HepG2 (cell line): ENCODE measurements at regions not wholly inside any gene's neighbourhood (a gene's known extent, or its start where the extent isn't known, plus 50 kb on each side); places are given as distances from the start of the nearest gene placed in this dataset.

Source experiments
- ATAC-seq: fragments of 200-7000 bp; cut with Tn5 transposase; 3 replicates; pipeline ENCODE4 v1.9.1; 2020; ENCODE audit warnings: mild to moderate bottlenecking, moderate library complexity
- BruUV-seq: library from RNA; stranded (reverse); fragments of 400-500 nt; replicated peaks from 2 replicates; lab custom pipeline; 2021; lab: Mats Ljungman, UMichigan
- CTCF ChIA-PET: fragments of 300-600 bp; formaldehyde crosslinking; extraction: SDS; loops from one replicate; lab custom pipeline; 2021; ENCODE audit warnings: low total read pairs, inconsistent platforms, low intra/inter-chr PET ratio; lab: Yijun Ruan, JAX
- POLR2A ChIA-PET: fragments of 350-600 bp; sonication (Branson Sonifier 250); formaldehyde crosslinking; loops from one replicate; lab custom pipeline; 2020; ENCODE audit warnings: antibody characterized with exemption, inconsistent platforms; lab: Yijun Ruan, JAX
- DNase-seq: peaks from one replicate; pipeline ENCODE4 v3.0.0-alpha.2; 2015; ENCODE audit warnings: low spot score
- FAIRE-seq: peaks from 3 replicates; lab custom pipeline; 2011; peaks lifted over from hg19 to GRCh38; lab: Jason Lieb, UNC
- H2AFZ ChIP-seq: one replicate; pipeline ENCODE4 v1.6.1; 2011; ENCODE audit warnings: low read length, inconsistent platforms
- H3K27ac ChIP-seq: fragments of 300-600 bp; 3 replicates; pipeline ENCODE4 v1.8.0; 2011; ENCODE audit warnings: mixed run types, mild to moderate bottlenecking, mixed read lengths, low read length, inconsistent platforms; ENCODE audit not compliant: insufficient read depth; ENCODE audit errors: extremely low read length
- H3K27me3 ChIP-seq, 2 experiments: fragments of 200-600 bp in 1 of 2; 2 replicates in 1 of 2; 3 replicates in 1 of 2; pipeline versions ENCODE4 v1.6.0 to v1.8.0; 2011; ENCODE audit warnings: low read length in 2 of 2, mild to moderate bottlenecking in 2 of 2, moderate library complexity in 2 of 2, inconsistent platforms in 1 of 2; ENCODE audit not compliant: insufficient read depth in 2 of 2, control insufficient read depth in 1 of 2
- H3K36me3 ChIP-seq, 2 experiments: fragments of 200-600 bp in 1 of 2; replicated peaks in 1 of 2; 2 replicates in 1 of 2; 3 replicates in 1 of 2; pipeline versions ENCODE4 v1.5.1 to v1.8.0; 2011; ENCODE audit warnings: low read length in 2 of 2, inconsistent platforms in 1 of 2; ENCODE audit not compliant: insufficient read depth in 2 of 2, control insufficient read depth in 1 of 2
- H3K4me1 ChIP-seq: 2 replicates; pipeline ENCODE4 v1.5.1; 2012; ENCODE audit warnings: low read length, inconsistent platforms; ENCODE audit not compliant: insufficient read depth
- H3K4me2 ChIP-seq: 2 replicates; pipeline ENCODE4 v1.6.0; 2011; ENCODE audit warnings: low read depth, low read length, inconsistent platforms
- H3K4me3 ChIP-seq, 3 experiments: fragments of 200-600 bp in 1 of 3; sonication (generic), shearing (Covaris generic) in 1 of 3; replicated peaks in 1 of 3; 2 replicates each; pipeline ENCODE4 v1.5.1; 2011 to 2016; ENCODE audit warnings: low read length in 3 of 3, inconsistent platforms in 2 of 3, low read depth in 2 of 3, mild to moderate bottlenecking in 2 of 3, control low read depth in 1 of 3, mixed read lengths in 1 of 3; ENCODE audit not compliant: insufficient read depth in 1 of 3
- H3K79me2 ChIP-seq: one replicate; pipeline ENCODE4 v1.6.1; 2011; ENCODE audit warnings: low read length, inconsistent platforms; ENCODE audit not compliant: insufficient read depth
- H3K9ac ChIP-seq: 2 replicates; pipeline ENCODE4 v1.6.0; 2011; ENCODE audit warnings: mild to moderate bottlenecking, low read depth, low read length, inconsistent platforms; ENCODE audit not compliant: insufficient read depth
- H3K9me3 ChIP-seq: 2 replicates; pipeline ENCODE4 v1.5.1; 2012; ENCODE audit warnings: mild to moderate bottlenecking, low read length
- H4K20me1 ChIP-seq: 2 replicates; pipeline ENCODE4 v1.6.0; 2011; ENCODE audit warnings: inconsistent platforms, mild to moderate bottlenecking, low read length, moderate library complexity; ENCODE audit not compliant: insufficient read depth
- BRCA1 ChIP-seq: sonication (generic); formaldehyde crosslinking; IDR thresholded peaks from 2 replicates; pipeline ENCODE4 v1.4.0; 2020; ENCODE audit warnings: missing genetic modification reagents
- ELF4 ChIP-seq: sonication (generic); formaldehyde crosslinking; IDR thresholded peaks from 2 replicates; pipeline ENCODE4 v1.5.0; 2020; ENCODE audit warnings: missing genetic modification reagents, mild to moderate bottlenecking, moderate library complexity, borderline replicate concordance
- HOXD1 ChIP-seq: sonication (generic); formaldehyde crosslinking; IDR thresholded peaks from 2 replicates; pipeline ENCODE4 v1.5.0; 2020; ENCODE audit warnings: missing genetic modification reagents
- JUNB ChIP-seq: sonication (generic); formaldehyde crosslinking; IDR thresholded peaks from 2 replicates; pipeline ENCODE4 v1.8.0; 2022; ENCODE audit warnings: missing genetic modification reagents, mild to moderate bottlenecking, borderline replicate concordance
- PITX1 ChIP-seq: sonication (generic); formaldehyde crosslinking; IDR thresholded peaks from 2 replicates; pipeline ENCODE4 v1.5.1; 2020; ENCODE audit warnings: mild to moderate bottlenecking, missing genetic modification reagents
- SP2 ChIP-seq: sonication (generic); formaldehyde crosslinking; IDR thresholded peaks from 2 replicates; pipeline ENCODE4 v1.5.1; 2020; ENCODE audit warnings: mild to moderate bottlenecking, missing genetic modification reagents
- SP5 ChIP-seq: IDR thresholded peaks from 2 replicates; pipeline ENCODE4 v1.6.1; 2016; ENCODE audit warnings: low read depth, borderline replicate concordance
- STAG1 ChIP-seq: sonication (generic); formaldehyde crosslinking; IDR thresholded peaks from 2 replicates; pipeline ENCODE4 v1.4.0; 2020; ENCODE audit warnings: missing genetic modification reagents
- ZNF333 ChIP-seq: sonication (generic); formaldehyde crosslinking; IDR thresholded peaks from 2 replicates; pipeline ENCODE4 v1.4.0; 2020; ENCODE audit warnings: mild to moderate bottlenecking, missing genetic modification reagents, borderline replicate concordance
- ZNF562 ChIP-seq: sonication (generic); formaldehyde crosslinking; IDR thresholded peaks from 2 replicates; pipeline ENCODE4 v1.8.0; 2022; ENCODE audit warnings: missing genetic modification reagents, borderline replicate concordance
- WGBS: methylation state at CpG from one replicate; pipeline ENCODE4 v1.1.6; 2017; ENCODE audit warnings: low lambda C conversion rate; 5-methylcytosine and 5-hydroxymethylcytosine counted together
- in situ Hi-C: cut with HindIII; loops from 2 replicates; pipeline ENCODE4 v1.10.0; 2017; ENCODE audit warnings: low pct_unique_long_range_greater_than_20kb; ENCODE audit not compliant: extremely low pct_ligation_motif_present
- intact Hi-C: fragments of 100-400 bp; cut with micrococcal nuclease; formaldehyde crosslinking; loops from one replicate; pipeline ENCODE4 v1.10.0; 2022; ENCODE audit not compliant: unreplicated experiment
- TF ChIP-seq, protein P1 (sequence below): sonication (generic); formaldehyde crosslinking; IDR thresholded peaks from 2 replicates; pipeline ENCODE4 v1.8.1; 2023; ENCODE audit warnings: missing genetic modification reagents, inconsistent platforms, borderline replicate concordance
- TF ChIP-seq, protein P2 (sequence below): sonication (generic); formaldehyde crosslinking; IDR thresholded peaks from 2 replicates; pipeline ENCODE4 v1.4.0; 2020; ENCODE audit warnings: missing genetic modification reagents
- TF ChIP-seq, protein P3 (sequence below): sonication (generic); formaldehyde crosslinking; IDR thresholded peaks from 2 replicates; pipeline ENCODE4 v1.5.0; 2020; ENCODE audit warnings: mild to moderate bottlenecking, missing genetic modification reagents
- TF ChIP-seq, protein P4 (sequence below): sonication (generic); IDR thresholded peaks from 2 replicates; pipeline ENCODE4 v1.6.1; 2016; ENCODE audit warnings: low read depth, borderline replicate concordance

DNA sequence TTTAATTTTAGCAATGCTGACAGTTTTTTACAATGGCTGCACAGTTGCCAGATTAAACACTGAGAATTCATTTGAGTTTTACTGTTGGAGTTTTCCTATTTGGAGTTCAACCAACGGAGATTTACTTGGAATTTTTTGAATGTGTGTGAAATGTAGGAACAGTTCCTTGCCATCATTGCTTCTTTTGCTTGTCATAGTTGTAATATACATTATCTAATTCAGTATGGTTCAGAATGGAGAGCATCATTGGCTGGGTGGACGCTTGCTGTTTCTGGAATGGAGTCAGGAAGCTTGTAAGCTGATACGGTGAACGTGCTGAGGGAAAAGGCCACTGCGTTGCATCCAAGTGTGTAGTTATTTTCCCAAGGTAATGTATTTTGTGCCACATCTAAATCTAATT lies 404.3 kb upstream of the KLF6 start:
- no peak for ATAC-seq
- ChIA-PET CTCF (no interaction called here), POLR2A (no interaction called here)
- Histone ChIP-seq H3K4me2 (no peak overlapping the region), H3K4me3 (no peak overlapping the region), H3K9ac (no peak overlapping the region), H3K4me1 (no peaks in the 10 kb centered on the region), H2AFZ (no peak overlapping the region), H3K36me3 (no peaks in the 10 kb centered on the region), H3K79me2 (no peaks in the 10 kb centered on the region), H3K27ac (no peak overlapping the region), H3K27me3 (peaks cover 2 to 24% of the 10 kb centered on the region in 2 experiments; a peak in 3 of 5 replicates), H3K9me3 (no peaks in the 10 kb centered on the region), H4K20me1 (no peaks in the 10 kb centered on the region)
- BruUV-seq, result no TSS peak
- no peak for TF ChIP-seq SP2 (CRISPR knock-in tag)
- TF ChIP-seq, protein P1, sequence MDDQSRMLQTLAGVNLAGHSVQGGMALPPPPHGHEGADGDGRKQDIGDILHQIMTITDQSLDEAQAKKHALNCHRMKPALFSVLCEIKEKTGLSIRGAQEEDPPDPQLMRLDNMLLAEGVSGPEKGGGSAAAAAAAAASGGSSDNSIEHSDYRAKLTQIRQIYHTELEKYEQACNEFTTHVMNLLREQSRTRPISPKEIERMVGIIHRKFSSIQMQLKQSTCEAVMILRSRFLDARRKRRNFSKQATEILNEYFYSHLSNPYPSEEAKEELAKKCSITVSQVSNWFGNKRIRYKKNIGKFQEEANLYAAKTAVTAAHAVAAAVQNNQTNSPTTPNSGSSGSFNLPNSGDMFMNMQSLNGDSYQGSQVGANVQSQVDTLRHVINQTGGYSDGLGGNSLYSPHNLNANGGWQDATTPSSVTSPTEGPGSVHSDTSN, result no peak
- TF ChIP-seq, protein P2, sequence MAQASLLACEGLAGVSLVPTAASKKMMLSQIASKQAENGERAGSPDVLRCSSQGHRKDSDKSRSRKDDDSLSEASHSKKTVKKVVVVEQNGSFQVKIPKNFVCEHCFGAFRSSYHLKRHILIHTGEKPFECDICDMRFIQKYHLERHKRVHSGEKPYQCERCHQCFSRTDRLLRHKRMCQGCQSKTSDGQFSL (CRISPR knock-in tag), result no peak
- no peak for TF ChIP-seq ELF4 (CRISPR knock-in tag)
- TF ChIP-seq ZNF333 (CRISPR knock-in tag), result no peak
- TF ChIP-seq, protein P3, sequence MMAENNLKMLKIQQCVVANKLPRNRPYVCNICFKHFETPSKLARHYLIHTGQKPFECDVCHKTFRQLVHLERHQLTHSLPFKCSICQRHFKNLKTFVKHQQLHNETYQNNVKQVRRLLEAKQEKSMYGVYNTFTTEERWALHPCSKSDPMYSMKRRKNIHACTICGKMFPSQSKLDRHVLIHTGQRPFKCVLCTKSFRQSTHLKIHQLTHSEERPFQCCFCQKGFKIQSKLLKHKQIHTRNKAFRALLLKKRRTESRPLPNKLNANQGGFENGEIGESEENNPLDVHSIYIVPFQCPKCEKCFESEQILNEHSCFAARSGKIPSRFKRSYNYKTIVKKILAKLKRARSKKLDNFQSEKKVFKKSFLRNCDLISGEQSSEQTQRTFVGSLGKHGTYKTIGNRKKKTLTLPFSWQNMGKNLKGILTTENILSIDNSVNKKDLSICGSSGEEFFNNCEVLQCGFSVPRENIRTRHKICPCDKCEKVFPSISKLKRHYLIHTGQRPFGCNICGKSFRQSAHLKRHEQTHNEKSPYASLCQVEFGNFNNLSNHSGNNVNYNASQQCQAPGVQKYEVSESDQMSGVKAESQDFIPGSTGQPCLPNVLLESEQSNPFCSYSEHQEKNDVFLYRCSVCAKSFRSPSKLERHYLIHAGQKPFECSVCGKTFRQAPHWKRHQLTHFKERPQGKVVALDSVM (CRISPR knock-in tag), result no peak
- no peak for TF ChIP-seq ZNF562 (CRISPR knock-in tag)
- TF ChIP-seq SP5 (CRISPR knock-in tag), result no peak
- no peak for TF ChIP-seq BRCA1 (CRISPR knock-in tag)
- TF ChIP-seq PITX1 (CRISPR knock-in tag), result no peak
- no peak for TF ChIP-seq STAG1 (CRISPR knock-in tag)
- TF ChIP-seq, protein P4, sequence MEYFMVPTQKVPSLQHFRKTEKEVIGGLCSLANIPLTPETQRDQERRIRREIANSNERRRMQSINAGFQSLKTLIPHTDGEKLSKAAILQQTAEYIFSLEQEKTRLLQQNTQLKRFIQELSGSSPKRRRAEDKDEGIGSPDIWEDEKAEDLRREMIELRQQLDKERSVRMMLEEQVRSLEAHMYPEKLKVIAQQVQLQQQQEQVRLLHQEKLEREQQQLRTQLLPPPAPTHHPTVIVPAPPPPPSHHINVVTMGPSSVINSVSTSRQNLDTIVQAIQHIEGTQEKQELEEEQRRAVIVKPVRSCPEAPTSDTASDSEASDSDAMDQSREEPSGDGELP, result no peak
- TF ChIP-seq JUNB, result no peak
- no peak for TF ChIP-seq HOXD1 (CRISPR knock-in tag)
- intact Hi-C loops, result no loop called here
- FAIRE-seq, result no peak
- no peak for DNase-seq
- 44% methylated on average over 5 of the region's 5 CpGs for WGBS
- in situ Hi-C loops, result no loop called here
